CMK (cell line): ENCODE measurements at regions not wholly inside any gene's neighbourhood (a gene's known extent, or its start where the extent isn't known, plus 50 kb on each side); places are given as distances from the start of the nearest gene placed in this dataset.

Experiments used
- DNase-seq: peaks from one replicate; pipeline ENCODE4 v3.0.0-alpha.2; 2010; ENCODE audit warnings: low read depth

DNA sequence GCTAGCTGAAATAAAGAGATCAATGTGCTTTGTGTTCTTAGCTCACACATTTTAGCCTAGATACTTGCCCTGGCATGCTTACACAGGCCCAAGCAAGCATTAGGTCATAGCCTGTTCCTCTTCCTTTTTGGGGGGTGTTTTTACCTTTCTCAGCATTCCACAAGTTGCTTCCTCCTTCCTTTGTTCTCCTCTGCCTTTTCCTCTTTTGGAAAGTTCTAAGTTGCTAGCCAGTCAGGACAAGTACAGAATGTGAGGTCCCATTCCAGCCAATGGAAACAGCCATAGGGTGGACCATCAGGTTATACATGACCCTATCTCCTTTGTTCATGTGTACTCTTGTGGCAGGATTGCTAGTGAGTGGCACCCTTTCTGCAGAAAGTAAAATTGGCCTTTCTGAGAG lies 154.9 kb downstream of the RASSF9 start:
- no peak for DNase-seq

DNA sequence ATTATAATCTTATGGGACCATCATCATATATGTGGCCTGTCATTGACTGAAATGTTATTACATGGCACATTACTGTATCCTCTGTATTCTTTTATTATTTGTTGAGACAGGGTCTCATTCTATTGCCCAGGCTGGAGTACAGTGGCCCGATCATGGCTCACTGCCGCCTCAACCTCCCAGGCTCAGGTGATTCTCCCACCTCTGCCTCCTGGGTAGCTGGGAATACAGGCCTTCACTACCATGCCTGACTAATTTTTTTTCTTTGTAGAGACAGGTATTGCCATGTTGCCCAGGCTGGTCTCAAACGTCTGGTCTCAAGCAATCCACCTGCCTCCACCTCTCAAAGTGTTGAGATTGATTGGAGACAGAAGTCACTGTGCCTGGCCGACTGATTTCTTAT lies 153.2 kb downstream of the RASSF9 start:
- no peak for DNase-seq

DNA sequence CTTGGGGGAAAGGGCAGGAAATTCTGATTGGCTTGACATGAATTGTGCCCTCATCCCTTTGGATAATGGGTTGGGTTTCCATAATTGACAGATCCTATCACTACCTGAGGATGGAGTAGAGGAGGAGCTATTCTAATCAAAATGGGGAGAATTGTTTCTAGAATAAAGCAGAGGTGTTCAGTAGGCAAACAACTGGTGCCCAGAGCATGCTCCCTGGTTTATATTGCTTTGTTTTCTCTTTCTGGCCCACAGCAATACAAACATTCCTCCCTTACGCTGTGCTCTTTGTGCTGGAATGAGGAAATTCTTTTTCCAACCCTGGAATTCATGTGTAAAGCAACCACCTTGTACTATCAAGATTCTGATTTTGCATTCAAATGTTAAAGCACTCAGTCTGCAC lies 147.4 kb downstream of the RASSF9 start:
- DNase-seq, result no peak

DNA sequence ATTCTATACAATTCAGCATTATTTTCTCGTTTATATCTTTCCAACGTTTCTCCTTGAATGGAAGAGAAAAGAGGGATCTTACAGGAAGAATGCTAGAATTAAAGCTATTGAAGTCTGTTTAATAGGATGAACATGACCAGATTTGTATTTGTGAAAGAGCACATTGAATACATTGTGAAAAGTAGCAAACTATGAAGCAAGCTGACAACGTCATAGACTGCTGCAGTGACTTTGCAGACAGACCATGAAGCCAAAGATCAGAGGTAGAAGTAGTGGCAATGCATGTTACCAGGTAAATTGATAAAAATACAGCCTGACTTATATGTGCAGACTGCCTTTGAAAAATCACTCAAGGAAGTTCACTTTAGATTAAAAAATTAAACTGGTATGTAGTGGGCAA lies 146.1 kb downstream of the RASSF9 start:
- DNase-seq, result no peak

DNA sequence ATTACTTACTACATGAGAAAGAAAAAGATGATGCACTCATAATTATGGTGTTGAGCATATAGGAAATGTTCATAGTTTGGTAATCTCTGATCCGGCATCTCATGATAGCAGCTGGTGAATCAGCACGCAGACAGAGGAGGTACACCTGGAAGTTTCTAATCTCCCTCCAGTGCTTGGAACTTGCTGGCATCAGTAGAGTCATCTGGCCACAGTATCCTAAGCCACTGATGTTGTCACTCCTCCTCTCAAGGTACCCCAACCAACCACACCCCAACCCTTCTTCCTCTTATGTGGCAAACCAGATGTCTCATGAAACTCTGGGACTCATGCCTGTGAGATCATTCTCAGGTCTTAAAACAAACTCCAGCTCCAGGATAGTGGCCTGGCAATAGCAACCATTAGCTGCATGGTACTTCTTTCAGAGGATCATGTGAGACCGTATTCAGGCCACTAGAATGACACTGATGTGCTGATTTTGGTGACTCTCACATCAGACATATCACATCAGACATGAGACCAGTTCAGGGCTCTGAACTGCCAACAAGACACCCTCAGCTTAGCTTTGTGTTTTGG lies 143.0 kb downstream of the RASSF9 start:
- no peak for DNase-seq

DNA sequence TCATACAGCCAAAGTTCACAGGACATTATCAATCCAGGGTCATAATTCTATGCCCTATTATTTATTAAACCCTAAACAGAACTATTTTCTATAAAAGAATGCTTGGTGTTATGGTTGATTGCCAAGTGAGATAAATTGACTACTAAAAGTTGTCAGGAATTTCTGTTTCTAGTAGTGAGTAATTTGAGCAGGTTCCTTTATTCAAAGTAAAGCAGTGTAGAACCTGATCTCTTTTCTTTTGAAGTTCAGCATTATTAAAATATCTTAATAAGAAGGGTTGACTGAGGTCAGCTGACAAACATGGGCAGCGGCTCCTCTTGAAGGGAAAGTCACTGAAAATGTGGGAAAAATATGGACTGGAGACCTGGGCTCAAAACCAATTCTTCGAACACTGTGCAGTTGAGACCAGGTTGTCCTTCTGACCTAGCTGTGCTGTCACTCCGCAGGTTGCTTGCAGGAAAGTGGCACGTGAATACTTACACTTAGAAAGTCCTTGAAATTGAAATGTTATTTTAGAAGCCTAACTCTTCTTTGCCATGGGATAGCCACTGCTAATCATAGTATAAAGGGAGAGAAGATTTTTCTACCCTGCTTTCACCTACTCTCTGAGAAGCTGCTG lies 141.0 kb downstream of the RASSF9 start:
- no peak for DNase-seq

DNA sequence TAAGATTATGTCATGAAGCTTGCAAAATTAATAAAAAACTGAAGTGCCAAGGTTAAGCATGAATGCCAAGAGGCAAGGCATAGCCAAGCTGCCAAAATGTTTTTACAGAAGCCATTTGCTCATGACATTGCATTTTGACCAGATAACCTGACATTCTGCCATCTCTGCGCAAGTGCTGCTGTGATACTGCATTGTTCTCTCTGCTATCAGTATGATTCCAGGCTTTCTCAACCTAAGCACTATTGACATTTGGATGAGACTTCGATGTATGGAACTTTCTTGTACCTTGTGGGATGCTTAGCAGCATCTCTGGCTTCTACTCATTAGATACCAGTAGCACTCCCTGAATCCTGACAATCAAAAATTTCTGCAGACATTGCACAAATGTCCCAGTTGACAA lies 139.2 kb downstream of the RASSF9 start:
- DNase-seq, result no peak

DNA sequence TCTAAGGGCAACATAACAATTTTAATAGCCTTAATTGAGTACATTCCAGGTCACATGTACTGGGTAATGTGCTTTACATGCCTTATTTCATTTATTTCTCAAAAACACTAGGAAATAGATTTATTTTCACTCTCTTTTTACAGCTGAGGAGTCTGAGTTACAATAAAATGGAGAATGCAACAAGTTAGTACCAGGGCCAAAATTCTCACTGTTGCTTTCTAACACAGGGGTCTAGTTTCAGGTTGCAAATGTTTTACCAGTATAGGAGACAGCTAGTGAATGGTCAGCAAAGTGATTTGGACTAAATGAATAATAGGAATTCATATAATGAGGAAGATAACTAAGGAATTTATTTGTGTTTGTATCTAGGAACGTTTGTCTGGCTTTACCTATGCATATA lies 137.3 kb downstream of the RASSF9 start:
- no peak for DNase-seq

DNA sequence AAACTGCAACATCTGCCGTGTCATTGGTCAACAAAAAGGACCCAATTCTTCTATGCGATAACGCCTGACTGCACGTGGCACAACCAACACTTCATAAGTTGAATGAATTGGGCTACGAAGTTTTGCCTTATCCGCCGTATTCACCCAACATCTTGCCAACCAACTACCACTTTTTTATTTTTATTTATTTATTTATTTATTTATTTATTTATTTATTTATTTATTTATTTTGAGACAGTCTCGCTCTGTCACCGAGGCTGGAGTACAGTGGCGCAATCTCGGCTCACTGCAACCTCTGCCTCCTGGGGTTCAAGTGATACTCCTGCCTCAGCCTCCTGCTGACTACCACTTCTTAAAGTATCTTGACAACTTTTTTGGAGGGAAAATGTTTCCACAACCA lies 127.4 kb downstream of the RASSF9 start:
- DNase-seq, result no peak

DNA sequence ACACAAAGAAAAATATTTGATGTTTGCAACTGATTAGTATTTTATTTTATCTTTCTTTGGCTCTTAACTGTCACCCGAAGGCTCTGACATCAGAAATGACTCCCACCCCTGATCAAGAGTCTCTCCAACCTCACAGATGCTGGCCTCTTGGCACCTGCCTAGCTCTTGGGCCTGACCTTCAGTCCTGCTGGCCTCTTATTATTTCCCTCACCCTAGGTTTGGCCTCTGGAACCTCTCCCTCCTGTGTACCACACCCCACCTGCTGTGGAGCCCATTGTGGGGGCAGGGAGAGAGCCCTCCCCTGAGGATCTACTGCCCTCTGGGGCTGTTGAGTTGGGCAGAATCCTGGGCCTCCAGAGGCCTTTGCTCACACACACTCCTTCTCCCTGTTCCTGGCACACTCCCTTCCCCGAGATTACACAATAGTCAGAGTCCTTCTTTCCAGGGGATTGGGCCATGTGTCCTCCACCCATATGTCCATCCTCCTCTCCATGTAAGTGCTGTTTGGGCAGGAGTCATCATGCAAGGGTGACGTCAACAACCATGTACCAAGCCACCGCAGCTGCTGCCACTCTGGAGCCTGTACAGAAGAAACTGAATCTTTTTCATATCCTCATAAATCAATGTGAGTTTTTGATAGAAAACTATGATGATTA lies 124.3 kb downstream of the RASSF9 start:
- DNase-seq, result no peak

DNA sequence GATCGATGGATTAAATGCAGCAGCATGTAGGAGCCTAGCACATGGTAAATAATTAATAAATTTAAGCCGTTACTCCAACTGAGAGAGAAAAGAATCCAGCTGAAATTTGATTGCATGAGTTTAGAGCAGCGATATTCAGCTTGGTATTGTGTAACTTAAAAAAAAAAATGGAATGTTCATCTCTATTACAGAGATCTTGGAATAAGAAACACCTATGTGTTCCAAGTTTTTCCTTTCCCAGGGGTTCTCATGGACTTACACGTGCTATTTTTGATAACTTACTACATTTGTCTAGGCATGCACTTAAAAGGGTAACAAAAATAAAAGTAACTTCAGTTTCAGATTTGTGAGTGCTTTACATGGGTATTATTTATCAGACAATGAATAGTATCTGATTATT lies 122.8 kb downstream of the RASSF9 start:
- no peak for DNase-seq

DNA sequence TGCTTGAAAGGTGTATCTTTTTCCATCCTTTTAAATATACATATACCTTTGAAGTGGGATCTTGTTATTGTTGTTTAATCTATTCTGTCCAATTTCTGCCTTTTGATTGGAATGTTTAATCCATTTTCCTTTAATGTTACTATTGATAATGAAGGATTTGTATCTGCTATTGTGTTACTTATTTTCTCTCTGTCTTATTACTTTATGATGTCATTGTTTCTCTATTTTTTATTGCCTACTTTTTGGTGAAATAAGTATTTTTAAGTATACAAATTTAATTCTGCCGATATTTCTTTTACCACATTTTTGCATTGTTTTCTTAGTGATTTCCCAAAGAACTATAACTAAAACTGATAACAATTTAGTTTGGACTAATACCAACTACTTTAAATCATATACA lies 121.8 kb downstream of the RASSF9 start:
- no peak for DNase-seq

DNA sequence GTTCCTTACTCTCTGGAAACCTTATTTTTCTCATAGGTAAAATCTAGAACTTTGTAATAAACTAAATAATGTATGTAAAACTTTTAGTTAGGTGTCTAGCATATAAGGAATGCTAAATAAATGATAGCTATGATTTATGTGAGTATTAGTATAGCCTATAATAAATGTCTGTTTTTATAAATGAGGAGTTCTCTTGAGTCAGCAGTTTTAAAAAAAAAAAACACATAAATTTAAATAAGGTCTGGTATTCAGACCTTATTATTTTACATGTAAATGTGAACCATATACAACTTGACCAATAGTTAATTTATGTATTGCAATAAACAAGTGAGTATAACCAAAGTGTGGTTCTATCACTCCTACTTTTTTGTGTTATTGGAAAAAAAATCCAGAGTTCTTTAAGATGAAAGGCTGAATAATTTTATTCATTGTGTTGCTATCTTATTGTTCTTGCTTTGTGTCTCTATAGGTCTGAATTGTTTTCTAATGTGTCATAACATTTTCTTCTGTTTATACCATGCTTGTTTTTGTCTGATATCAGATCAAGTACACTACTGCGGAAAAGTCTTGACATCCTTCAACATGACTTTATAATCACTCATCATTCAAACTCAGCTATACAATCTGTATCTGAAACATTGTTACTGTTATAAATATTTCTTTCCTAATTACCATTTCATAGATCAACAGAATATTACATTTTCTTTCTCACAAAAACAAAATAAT lies 115.7 kb downstream of the RASSF9 start:
- DNase-seq, result no peak

DNA sequence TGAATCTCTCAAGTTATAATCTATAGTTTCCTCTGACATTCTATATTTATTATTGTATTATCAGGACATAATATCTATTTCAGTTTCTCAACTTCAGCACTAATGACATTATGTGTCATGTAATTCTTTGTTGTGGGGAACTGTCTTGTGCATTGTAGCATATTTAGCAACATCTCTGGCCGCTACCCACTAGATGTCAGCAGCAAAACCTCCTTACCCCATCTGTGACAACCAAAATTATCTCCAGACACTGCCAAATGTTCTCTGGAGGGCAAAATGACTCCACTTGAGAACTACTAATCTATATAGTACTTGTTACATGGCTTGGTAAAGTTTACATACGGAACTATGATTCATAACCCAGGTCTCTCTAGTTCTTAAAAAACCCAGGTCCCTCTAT lies 110.2 kb downstream of the RASSF9 start:
- no peak for DNase-seq

DNA sequence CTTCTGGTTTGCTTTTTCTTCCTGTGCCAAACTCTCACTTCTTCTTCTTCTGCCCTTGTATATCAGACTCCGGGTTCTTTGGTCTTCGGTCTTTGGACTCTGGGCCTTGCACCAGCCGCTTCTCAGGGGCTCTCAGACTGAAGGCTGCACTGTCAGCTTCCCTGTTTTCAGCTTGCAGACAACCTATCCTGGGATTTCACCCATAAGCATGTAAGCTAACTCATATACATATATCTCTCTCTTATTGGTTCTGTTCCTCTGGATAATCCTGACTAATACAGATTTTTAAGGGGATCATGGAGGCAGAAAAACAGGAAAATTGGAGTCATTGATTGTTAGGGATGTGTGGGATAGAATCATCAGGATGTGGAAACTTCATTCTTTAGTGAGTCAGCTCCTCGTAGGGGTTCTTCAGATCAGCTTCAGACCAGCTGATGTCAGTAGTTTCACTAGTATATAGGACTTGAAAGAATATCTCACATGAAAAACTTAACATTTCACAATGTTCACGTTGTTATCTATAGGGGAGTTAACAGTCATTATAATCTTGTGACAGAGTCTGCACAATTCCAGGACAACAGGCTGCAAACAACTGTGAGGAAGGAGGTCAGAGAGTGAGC lies 102.9 kb downstream of the RASSF9 start:
- no peak for DNase-seq

DNA sequence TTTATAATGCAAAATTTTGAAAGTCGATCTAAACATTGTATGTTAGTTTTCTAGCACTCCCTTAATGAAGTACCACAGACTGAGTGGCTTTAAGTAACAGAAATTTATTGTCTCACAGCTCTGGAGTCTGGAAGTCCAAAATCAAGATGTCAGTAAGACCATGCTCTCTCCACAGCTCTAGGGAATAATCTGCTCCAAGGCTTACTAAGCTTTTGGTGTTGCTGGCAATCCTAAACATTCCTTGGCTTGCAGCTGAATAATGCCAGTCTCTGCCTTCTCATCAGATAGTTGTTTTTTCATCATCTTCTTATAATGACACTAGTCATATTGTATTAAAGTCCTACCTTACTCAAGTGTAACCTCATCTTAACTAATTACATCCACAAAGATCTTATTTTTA lies 102.2 kb downstream of the RASSF9 start:
- no peak for DNase-seq

DNA sequence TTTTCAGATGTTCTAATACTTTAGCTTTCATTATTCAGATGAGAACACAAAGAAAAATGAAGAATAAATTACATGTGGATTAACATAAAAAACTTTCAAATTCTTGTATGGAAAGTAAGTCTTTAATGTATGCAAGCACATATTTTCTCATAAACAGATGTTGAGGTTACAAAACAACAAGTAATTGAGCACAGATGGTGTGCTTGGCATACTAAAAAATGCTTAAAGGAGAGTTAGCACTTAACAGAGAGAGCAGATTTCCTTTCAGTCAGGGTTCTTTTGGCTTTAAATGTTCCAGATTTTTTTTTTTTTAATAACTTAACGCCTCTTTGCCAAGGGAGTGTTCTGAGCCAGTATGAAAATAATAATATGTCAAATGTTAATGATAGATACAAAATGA lies 96.0 kb downstream of the RASSF9 start:
- DNase-seq, result no peak

DNA sequence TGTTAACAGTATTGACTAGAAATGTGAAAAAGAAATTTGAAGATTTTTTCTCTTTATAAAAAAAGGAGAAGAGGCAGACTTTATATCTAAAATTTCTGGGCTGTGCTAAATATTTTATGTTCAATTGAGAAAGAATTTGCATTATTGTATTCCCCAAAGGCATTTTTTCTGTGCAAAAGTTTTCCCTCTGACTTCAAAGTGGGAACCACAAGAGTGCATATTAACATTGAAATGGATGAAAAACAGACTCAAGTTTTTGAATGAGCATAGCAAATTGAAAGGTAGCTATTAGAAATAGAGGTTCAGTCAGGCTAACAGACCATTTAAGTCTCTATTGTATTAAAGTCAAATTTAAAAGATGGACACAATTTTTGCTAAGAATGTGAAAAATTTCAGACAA lies 95.2 kb downstream of the RASSF9 start:
- DNase-seq, result no peak

DNA sequence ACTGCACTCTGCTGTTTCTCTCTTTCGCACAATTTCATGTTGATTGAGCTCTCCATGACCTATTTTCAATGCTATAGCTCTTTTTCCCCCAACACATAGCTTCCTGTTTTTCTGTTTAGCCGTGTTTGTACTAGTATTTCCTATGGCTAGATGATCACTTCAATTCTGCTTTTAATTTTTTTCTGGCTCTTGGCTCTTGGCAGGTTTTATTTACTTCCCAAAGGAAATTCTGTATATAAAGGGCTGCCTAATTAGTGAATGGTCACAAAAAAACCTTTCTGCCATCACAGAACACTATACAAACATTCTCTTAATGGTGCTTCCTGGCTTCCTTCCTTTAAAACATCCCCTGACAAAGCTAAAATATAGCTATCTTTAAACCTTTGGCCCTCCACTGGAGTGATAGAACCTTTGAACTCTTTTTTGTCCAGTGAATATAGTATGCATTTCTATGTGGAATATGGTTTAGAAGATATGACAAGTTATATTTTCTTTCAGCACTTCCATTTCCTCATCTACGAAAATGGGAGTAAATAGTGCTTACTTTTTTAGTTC lies 88.2 kb downstream of the RASSF9 start:
- no peak for DNase-seq
